SK-N-MC (cell line): ENCODE measurements at regions not wholly inside any gene's neighbourhood (a gene's known extent, or its start where the extent isn't known, plus 50 kb on each side); places are given as distances from the start of the nearest gene placed in this dataset.

ENCODE experiments used
- DNase-seq: peaks from one replicate; pipeline ENCODE4 v3.0.0-alpha.2; 2011; ENCODE audit warnings: low read depth, low spot score
- H3K27ac ChIP-seq: fragments of 200-600 bp; sonication (generic); 2 replicates; pipeline ENCODE4 v1.5.1; 2016; ENCODE audit warnings: mixed run types
- H3K36me3 ChIP-seq: fragments of 200-600 bp; sonication (generic); 2 replicates; pipeline ENCODE4 v1.6.1; 2017; ENCODE audit warnings: antibody characterized with exemption, low read length, mixed read lengths; ENCODE audit not compliant: insufficient read depth
- H3K4me3 ChIP-seq: fragments of 200-600 bp; sonication (generic); 2 replicates; pipeline ENCODE4 v1.5.1; 2016
- H3K9ac ChIP-seq: fragments of 200-600 bp; sonication (generic); 2 replicates; pipeline ENCODE4 v1.8.0; 2017; ENCODE audit warnings: mixed run types, mixed read lengths; ENCODE audit not compliant: insufficient read length
- H3K9me3 ChIP-seq: fragments of 200-600 bp; sonication (generic); 2 replicates; pipeline ENCODE4 v1.6.1; 2017; ENCODE audit warnings: low read depth, mild to moderate bottlenecking, antibody characterized with exemption, low read length, moderate library complexity, mixed read lengths
- EZH2 ChIP-seq: fragments of 200-600 bp; sonication (generic); IDR thresholded peaks from one replicate; pipeline ENCODE4 v1.6.1; 2017; ENCODE audit warnings: antibody characterized with exemption
- FOXP2 ChIP-seq: optimal IDR thresholded peaks from 2 replicates; pipeline ENCODE3; 2011; ENCODE audit warnings: mild to moderate bottlenecking, moderate library complexity; ENCODE audit not compliant: insufficient read depth; ENCODE audit errors: extremely low read length, control extremely low read depth
- POLR2AphosphoS5 ChIP-seq: IDR thresholded peaks from 2 replicates; pipeline ENCODE4 v1.6.1; 2012; ENCODE audit warnings: mild to moderate bottlenecking, low read depth, low read length, borderline replicate concordance

DNA sequence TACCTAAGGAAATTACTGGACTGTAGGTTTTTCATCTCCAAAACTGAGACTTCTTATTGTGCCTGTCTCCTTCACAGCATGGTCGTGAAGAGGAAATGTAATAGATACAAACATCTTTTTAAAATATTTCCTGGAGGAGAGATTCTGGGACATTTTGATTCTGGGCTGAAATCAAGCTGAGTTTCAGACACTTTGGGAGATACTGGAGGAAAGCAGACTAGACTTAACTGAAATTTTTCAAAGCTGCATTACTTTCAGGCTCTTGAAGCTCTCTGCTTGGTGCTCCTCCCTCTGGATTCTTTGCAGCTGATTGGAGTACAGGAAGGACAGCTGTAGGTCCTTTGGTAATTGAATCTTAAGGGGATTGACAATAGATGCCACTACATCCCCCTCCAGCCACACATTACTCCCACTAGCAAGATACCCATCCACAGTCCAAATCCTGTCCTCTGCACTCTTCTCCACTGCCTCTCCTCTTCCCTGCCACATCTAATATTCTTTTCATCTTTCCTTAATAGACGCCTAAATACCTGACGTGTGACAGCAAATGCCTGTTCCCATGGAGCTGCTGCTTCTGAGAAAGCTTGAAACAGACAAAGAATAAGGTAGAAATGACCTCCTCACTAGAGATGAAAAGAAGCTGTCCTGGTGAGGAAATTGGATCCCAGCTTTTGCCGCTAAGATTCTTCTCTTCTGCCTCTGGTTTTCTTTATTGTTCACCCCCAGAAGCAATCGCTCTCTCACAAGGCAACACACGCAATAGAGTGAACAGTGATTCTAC is 111.5 kb upstream of the PHYHIPL start:
- no peaks in the 10 kb centered on the region for H3K36me3 ChIP-seq
- H3K27ac ChIP-seq = no peak overlapping the region
- no peak for DNase-seq
- H3K9ac ChIP-seq = no peak overlapping the region
- TF ChIP-seq FOXP2 = no peak
- TF ChIP-seq EZH2 = no peak
- TF ChIP-seq POLR2AphosphoS5 = no peak
- H3K9me3 ChIP-seq = no peaks in the 10 kb centered on the region
- no peak overlapping the region for H3K4me3 ChIP-seq

DNA sequence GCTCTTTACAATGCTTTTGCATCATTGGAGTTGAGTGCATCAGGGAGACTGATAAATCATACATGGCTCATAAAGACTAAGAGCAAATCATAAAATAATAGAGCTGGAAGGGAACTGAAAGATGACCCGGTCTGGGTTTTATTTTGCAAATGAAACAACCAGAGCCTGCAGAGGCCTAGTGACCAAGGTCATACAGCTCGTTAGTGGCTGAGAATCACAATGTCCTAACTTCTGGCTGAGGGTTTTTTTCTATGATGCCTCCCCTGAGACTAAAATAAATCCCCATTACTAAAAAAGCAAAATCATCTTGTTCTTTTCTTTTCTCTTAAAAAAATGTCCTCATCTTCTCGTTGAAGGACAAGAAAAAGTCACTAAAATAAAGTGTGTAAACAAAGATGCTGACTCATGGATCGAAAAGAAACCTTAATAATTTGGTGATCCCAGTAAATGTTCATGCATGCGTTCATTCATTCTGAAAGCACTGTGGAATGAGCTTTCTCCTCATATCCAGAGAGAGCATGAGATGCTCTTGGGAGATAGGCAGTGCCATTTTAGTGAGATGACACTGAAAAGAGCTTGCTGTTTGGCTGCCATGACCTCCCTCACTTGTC is 107.8 kb upstream of the PHYHIPL start:
- DNase-seq = no peak
- Histone ChIP-seq H3K9ac (no peak overlapping the region), H3K36me3 (no peaks in the 10 kb centered on the region), H3K4me3 (no peak overlapping the region), H3K27ac (no peak overlapping the region), H3K9me3 (no peaks in the 10 kb centered on the region)
- no peak for TF ChIP-seq FOXP2

GRCh38 chr10:59072038-59072437 is 104.4 kb upstream of the PHYHIPL start:
- TF ChIP-seq POLR2AphosphoS5 (no peak), FOXP2 (no peak), EZH2 (no peak)
- no peak overlapping the region for H3K9ac ChIP-seq
- H3K4me3 ChIP-seq = no peak overlapping the region
- H3K36me3 ChIP-seq = no peaks in the 10 kb centered on the region
- no peak overlapping the region for H3K27ac ChIP-seq
- no peaks in the 10 kb centered on the region for H3K9me3 ChIP-seq
- no peak for DNase-seq

DNA sequence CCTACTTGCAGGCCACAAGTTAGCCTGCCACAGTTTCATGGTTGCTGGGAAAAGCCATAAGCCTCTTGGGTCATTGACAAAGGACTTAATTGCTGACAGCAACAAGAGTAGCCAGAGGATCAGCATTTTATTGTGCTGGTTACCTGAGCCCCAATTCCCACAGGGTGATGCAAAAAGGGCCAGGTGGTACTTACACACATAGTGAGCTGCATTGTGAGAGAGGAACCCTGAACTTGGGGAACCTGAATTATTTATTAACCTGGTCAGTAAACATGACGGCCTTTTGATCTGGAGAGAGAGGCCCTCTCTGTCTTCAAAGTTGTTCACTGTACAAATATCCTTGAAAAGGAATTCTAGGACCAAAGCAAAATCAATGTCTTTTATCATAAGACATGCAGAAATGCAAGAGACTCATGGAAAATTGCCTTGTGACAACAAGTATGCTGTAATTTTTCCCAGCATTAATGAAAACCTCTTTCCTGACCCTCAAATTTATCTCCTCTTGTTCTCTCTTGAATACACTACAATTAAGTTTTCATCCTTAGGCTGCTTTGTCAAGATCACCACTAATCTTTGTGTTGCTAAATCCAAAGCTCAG is 102.9 kb upstream of the PHYHIPL start:
- no peak overlapping the region for H3K4me3 ChIP-seq
- no peaks in the 10 kb centered on the region for H3K36me3 ChIP-seq
- no peaks in the 10 kb centered on the region for H3K9me3 ChIP-seq
- no peak overlapping the region for H3K9ac ChIP-seq
- TF ChIP-seq EZH2 (no peak), POLR2AphosphoS5 (no peak), FOXP2 (no peak)
- H3K27ac ChIP-seq = no peak overlapping the region
- DNase-seq = no peak

DNA sequence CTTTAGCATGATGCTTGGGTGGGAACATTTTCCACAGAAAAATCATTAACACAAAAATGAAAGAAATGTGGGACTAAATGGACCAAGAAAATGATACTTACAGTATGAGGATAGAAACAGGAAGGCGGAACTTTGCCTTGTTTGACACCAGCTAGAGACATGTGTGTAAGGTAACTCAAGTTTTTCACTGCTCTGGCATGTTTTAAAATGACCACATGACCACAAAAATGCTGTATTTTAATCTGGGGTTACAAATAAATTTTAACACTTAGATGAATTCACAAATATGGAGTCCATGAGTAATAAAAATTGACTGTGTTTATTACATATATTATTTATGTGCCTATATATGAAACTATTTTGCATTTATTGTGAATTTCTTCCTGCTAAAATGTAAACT is 100.9 kb upstream of the PHYHIPL start:
- TF ChIP-seq EZH2 (no peak), POLR2AphosphoS5 (no peak), FOXP2 (no peak)
- Histone ChIP-seq H3K36me3 (no peaks in the 10 kb centered on the region), H3K27ac (no peak overlapping the region), H3K9ac (no peak overlapping the region), H3K9me3 (no peaks in the 10 kb centered on the region), H3K4me3 (no peak overlapping the region)
- DNase-seq = no peak

DNA sequence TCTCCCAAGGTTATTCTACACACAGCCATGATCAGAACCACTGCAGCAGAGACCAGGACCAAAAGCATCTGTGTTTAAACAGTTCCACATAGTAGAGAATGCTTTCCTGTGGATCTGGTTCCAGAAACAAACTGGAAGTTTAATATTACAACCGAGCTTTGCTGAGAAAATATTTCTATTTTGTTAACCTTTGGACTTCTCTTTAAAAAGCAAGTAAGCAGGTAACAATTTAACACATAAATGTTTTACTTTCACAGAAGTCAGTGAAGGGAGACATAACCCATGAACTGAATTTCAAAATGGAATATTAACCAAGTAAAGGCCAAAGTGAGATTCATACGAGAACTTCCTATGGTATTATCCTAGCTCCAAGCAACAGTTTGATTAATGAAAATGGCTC is 98.6 kb upstream of the PHYHIPL start:
- Histone ChIP-seq H3K4me3 (no peak overlapping the region), H3K9ac (no peak overlapping the region)
- TF ChIP-seq POLR2AphosphoS5 (no peak), EZH2 (no peak), FOXP2 (no peak)

GRCh38 chr10:59078978-59079377 is 97.5 kb upstream of the PHYHIPL start:
- no peak overlapping the region for H3K9ac ChIP-seq
- no peak for DNase-seq
- H3K9me3 ChIP-seq = no peaks in the 10 kb centered on the region
- H3K4me3 ChIP-seq = no peak overlapping the region
- no peaks in the 10 kb centered on the region for H3K36me3 ChIP-seq
- no peak overlapping the region for H3K27ac ChIP-seq
- no peak for TF ChIP-seq POLR2AphosphoS5

More for the DNA sequence above, 98.6 kb upstream of the PHYHIPL start:
- Histone ChIP-seq H3K27ac (no peak overlapping the region), H3K9me3 (no peaks in the 10 kb centered on the region), H3K36me3 (no peaks in the 10 kb centered on the region)
- DNase-seq = no peak

- H3K9ac ChIP-seq = no peak overlapping the region
- TF ChIP-seq POLR2AphosphoS5 (no peak), FOXP2 (no peak), EZH2 (no peak)
- no peak overlapping the region for H3K4me3 ChIP-seq
- no peak for DNase-seq
- H3K36me3 ChIP-seq = no peaks in the 10 kb centered on the region
- no peak overlapping the region for H3K27ac ChIP-seq
- no peaks in the 10 kb centered on the region for H3K9me3 ChIP-seq
Observed at GRCh38 chr10:59079386-59080226, 96.8 kb upstream of the PHYHIPL start.
